ENCODE measurements at regions not wholly inside any gene's neighbourhood (a gene's known extent, or its start where the extent isn't known, plus 50 kb on each side); places are given as distances from the start of the nearest gene placed in this dataset.

GRCh38 chr16:52781005-52781630 lies 234.2 kb upstream of the TOX3 start:
- TF ChIP-seq EZH2 (IDR thresholded peaks at IDR 0.05) (no peak), POLR2AphosphoS5 (IDR thresholded peaks at IDR 0.05; ENCODE audit: borderline replicate concordance, low read depth, low read length) (no peak)
